ENCODE measurements at regions not wholly inside any gene's neighbourhood (a gene's known extent, or its start where the extent isn't known, plus 50 kb on each side); places are given as distances from the start of the nearest gene placed in this dataset.

GRCh38 chr20:23258747-23259121 lies 91.9 kb upstream of the NXT1 start:
- no peak for DNase-seq
- H3K27ac Mint-ChIP-seq: no peak overlapping the region
- TF ChIP-seq, protein P1, sequence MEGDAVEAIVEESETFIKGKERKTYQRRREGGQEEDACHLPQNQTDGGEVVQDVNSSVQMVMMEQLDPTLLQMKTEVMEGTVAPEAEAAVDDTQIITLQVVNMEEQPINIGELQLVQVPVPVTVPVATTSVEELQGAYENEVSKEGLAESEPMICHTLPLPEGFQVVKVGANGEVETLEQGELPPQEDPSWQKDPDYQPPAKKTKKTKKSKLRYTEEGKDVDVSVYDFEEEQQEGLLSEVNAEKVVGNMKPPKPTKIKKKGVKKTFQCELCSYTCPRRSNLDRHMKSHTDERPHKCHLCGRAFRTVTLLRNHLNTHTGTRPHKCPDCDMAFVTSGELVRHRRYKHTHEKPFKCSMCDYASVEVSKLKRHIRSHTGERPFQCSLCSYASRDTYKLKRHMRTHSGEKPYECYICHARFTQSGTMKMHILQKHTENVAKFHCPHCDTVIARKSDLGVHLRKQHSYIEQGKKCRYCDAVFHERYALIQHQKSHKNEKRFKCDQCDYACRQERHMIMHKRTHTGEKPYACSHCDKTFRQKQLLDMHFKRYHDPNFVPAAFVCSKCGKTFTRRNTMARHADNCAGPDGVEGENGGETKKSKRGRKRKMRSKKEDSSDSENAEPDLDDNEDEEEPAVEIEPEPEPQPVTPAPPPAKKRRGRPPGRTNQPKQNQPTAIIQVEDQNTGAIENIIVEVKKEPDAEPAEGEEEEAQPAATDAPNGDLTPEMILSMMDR (IDR thresholded peaks at IDR 0.05): no peak
- intact Hi-C loops (cut with micrococcal nuclease): no loop called here
- H3K9me3 Mint-ChIP-seq: peaks cover under 1% of the 10 kb centered on the region
- ChIA-PET CTCF (no interaction called here), POLR2A (no interaction called here)
- peaks cover 2% of the 10 kb centered on the region for H3K27me3 Mint-ChIP-seq
- H3K4me3 Mint-ChIP-seq: no peak overlapping the region
- no peaks in the 10 kb centered on the region for H3K36me3 Mint-ChIP-seq (ENCODE audit: low read depth)
- no peaks in the 10 kb centered on the region for H3K4me1 Mint-ChIP-seq (ENCODE audit: low read depth)
- no peak for ATAC-seq

GRCh38 chr20:23257848-23258746 lies 92.5 kb upstream of the NXT1 start:
- Mint-ChIP-seq H3K36me3 (ENCODE audit: low read depth) (no peaks in the 10 kb centered on the region), H3K27ac (no peak overlapping the region), H3K4me1 (ENCODE audit: low read depth) (no peaks in the 10 kb centered on the region), H3K9me3 (no peaks in the 10 kb centered on the region), H3K27me3 (peaks cover 2% of the 10 kb centered on the region), H3K4me3 (no peak overlapping the region)
- TF ChIP-seq, protein P1 (IDR thresholded peaks at IDR 0.05): no peak
- DNase-seq: no peak
- no peak for ATAC-seq
- ChIA-PET CTCF (no interaction called here), POLR2A (interaction anchor here (0.5 kb wide), 1 partner anchor 638 kb away, joined by 3 read pairs; no protein-coding TSS in a partner anchor)
- intact Hi-C loops (cut with micrococcal nuclease): no loop called here

GRCh38 chr20:23257106-23257761 lies 93.4 kb upstream of the NXT1 start:
- Mint-ChIP-seq H3K4me3 (no peak overlapping the region), H3K4me1 (ENCODE audit: low read depth) (no peaks in the 10 kb centered on the region), H3K27ac (no peak overlapping the region), H3K27me3 (peaks cover 2% of the 10 kb centered on the region), H3K9me3 (no peaks in the 10 kb centered on the region), H3K36me3 (ENCODE audit: low read depth) (no peaks in the 10 kb centered on the region)
- DNase-seq (no peak), ATAC-seq (no peak)
- intact Hi-C loops (cut with micrococcal nuclease): no loop called here
- TF ChIP-seq, protein P1 (IDR thresholded peaks at IDR 0.05): no peak
- POLR2A ChIA-PET: no interaction called here
- CTCF ChIA-PET: no interaction called here

- intact Hi-C loops (cut with micrococcal nuclease): no loop called here
- CTCF ChIA-PET: no interaction called here
- H3K36me3 Mint-ChIP-seq (ENCODE audit: low read depth): no peaks in the 10 kb centered on the region
- peaks cover 6% of the 10 kb centered on the region for H3K27me3 Mint-ChIP-seq
- no peak overlapping the region for H3K27ac Mint-ChIP-seq
- no peaks in the 10 kb centered on the region for H3K9me3 Mint-ChIP-seq
- H3K4me3 Mint-ChIP-seq: no peak overlapping the region
- POLR2A ChIA-PET: no interaction called here
- no peak for DNase-seq
- no peaks in the 10 kb centered on the region for H3K4me1 Mint-ChIP-seq (ENCODE audit: low read depth)
- TF ChIP-seq, protein P1 (IDR thresholded peaks at IDR 0.05): no peak
- no peak for ATAC-seq
Observed at GRCh38 chr20:23255716-23256385, 94.7 kb upstream of the NXT1 start.

DNA sequence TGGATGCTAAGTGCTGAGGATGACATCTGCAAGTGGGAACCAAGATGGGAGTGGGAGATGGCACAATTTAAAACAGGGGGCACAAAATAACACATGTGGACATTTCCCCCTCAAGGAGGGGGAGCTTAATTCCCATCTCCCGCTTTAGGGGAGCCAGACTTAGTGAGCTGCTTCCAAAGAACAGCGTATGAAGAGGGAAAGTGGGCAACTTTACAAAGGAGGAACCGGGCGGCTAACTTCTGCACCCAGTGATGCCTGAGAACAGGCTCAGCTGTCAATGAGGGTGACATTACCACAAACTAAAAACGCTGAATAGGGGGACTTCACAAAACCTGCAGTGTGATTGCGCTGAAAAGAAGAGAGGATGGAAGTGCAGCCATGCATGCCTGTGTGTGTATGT lies 95.5 kb upstream of the NXT1 start:
- TF ChIP-seq, protein P1 (IDR thresholded peaks at IDR 0.05): no peak
- H3K36me3 Mint-ChIP-seq (ENCODE audit: low read depth): no peaks in the 10 kb centered on the region
- H3K27me3 Mint-ChIP-seq: peaks cover 6% of the 10 kb centered on the region
- ChIA-PET POLR2A (no interaction called here), CTCF (no interaction called here)
- H3K27ac Mint-ChIP-seq: no peak overlapping the region
- no peaks in the 10 kb centered on the region for H3K9me3 Mint-ChIP-seq
- H3K4me1 Mint-ChIP-seq (ENCODE audit: low read depth): no peaks in the 10 kb centered on the region
- DNase-seq (no peak), ATAC-seq (no peak)
- intact Hi-C loops (cut with micrococcal nuclease): no loop called here
- no peak overlapping the region for H3K4me3 Mint-ChIP-seq

Measured in activated CD8-positive, alpha-beta T cell treated with anti-CD3 and anti-CD28 coated beads for 36 hours (primary cell).